NCI-H446 treated with DMSO at 0.1 percent for 48 hours (cell line): ENCODE measurements at regions not wholly inside any gene's neighbourhood (a gene's known extent, or its start where the extent isn't known, plus 50 kb on each side); places are given as distances from the start of the nearest gene placed in this dataset.
A peak's percentile ranks its signal among the peaks of the same experiment; 100 is the strongest.

Experiments used
- DNase-seq: peaks from one replicate; lab custom pipeline; 2025; lab: John Stamatoyannopoulos, UW

DNA sequence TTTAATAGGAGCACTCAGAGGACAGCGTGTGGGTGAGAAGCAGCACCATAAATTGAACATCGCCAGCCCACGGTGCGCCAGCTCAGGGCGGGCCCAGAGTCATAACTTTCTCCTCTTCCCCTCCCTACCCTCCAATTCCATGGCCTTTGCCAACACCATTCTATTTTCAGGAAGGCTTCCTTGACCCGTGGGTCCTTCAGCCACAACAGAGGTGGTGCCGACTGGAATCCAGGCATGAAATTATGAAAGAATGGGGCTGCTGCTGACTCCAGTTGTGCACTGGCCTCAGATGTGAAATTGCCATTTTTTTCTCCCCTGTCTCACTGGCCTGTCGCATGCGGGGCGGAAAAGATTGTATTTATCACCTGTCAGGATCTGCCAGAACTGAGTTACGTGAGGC, 345.9 kb downstream of the MIAT start:
- no peak for DNase-seq

DNA sequence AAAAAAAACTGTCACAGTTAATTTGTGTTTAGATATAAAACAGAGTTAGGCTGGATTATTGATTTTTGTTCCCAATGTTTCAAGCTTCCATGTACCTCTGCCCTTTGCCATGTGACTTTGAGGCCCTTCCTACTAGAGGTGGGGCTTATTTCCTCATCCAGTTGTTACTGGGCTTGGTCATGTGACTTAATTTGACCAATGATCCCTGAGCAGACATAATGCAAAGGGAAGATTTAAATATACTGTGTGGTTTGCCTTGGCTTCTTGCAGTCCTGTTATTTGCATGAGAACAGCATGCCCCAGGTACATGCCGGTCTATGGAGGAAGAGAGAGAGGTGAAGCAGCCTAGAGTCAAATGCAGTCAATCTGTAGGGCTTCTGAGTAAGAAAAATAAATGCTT, 347.0 kb downstream of the MIAT start:
- no peak for DNase-seq

DNA sequence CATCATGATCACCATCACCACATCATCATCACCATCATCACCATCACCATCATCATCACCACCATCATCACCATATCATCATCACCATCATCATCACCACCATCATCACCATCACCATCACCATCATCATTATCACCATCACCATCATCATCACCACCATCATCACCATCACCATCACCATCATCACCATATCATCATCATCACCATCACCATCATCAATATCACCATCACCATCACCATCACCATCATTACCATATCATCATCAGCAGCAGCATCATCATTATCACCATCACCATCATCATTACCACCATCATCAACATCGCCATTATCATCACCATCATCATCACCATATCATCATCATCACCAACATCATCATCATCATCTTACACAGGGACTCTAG, 351.1 kb downstream of the MIAT start:
- DNase-seq: no peak

DNA sequence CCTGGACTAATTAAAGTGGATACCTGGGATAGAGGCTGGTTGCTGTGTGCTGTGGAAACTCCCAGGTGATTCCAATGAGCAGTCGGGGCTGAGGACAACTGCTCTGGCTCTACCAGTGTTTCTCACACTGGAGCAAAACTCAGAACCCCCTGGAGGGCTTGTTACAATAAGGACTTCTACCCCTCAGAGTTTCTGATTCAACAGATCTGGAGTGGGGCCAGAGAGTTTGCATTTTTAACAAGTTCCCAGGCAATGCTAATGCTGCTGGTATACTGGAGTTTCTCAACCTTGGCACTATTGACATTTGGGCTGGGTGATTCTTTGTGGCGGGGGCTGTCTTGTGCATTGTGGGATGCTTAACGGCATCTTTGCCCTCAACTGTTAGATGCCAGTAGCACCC, 353.7 kb downstream of the MIAT start:
- DNase-seq: no peak

DNA sequence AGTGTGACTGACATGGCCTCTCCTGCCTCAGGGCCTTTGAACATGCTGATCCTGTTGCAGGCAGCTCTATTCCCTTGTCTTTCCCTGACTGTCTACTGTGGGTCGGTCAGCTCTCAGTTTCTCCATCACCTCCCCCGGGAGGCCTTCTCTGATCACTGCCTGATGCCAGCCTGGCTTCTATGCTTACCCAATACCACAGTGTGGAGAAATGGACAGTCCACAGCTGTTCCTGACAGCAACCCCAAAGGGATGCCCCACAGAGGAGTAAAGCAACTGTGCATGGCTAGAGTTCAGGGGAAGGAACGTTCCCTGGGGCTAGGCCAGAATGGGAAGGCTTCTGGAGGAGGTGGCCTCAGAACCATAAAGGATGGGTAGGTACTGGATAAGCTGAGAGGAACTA, 354.3 kb downstream of the MIAT start:
- DNase-seq: no peak

DNA sequence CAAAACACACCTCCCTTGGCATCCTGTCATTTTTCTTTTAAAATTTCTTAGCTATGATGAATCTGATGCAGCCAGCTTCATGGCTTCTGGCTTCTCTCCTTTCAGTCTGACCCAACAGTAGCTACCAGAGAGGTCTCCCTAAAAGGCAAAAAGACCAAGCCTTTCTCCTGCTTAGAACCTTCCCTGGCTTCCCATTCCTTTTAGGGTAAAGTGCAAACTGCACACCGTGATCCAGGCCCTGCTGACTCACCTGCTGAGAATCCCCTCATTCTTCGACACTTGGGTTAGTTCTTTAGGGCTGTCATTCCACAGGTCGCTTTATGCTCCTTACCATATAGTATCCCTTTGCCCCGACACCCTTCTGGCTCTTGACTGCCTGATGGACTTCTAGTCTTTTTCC, 362.4 kb downstream of the MIAT start:
- no peak for DNase-seq

DNA sequence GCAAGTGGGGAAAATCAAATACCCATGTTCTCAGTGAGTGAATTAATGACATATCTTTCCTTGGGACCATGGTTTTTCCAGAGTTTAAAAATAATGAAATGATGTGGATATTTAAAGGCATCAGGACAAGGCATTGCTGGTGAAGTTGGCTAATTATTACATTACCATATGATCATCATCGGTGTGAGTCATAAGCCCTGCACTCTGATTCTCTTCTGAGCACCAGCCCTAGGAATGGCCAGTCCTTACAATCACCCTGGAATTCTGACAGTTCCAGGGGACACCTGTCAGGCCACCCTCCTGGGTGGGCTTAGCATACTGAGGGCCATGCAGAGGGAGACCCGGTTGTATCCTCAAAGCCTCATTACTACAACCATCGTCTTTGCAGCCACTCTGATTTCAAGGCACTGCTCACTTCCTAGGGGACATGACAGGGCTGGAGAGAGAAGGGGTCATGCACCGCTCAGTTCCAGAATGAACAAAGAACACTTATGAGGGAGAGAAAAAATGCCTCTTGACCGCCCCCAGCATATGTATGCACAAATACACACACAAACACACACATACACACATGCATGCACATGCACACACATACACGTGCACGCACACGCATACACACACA, 365.0 kb downstream of the MIAT start:
- DNase-seq: no peak

DNA sequence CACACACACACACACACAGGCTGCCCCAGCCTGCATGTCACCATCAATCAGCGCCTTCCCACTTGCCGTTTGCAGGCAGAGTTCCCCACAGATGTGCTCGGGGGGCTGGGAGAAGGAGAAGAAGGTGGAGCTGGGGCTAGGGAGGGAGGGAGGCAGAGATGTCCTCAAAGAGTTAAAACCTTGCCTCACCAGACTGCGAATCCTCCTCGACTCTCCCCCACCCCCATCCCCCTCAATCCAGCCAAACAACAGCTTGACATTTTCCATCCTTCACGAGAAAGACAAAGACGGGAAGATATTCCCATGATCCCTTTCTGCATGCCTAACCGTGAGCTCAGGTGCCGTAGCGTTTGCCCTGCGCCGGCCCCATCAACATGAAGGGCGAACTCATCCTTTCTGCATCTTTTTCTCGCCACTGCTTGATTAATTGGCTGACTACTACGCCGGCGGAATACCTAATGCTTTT, 365.5 kb downstream of the MIAT start:
- DNase-seq: no peak

DNA sequence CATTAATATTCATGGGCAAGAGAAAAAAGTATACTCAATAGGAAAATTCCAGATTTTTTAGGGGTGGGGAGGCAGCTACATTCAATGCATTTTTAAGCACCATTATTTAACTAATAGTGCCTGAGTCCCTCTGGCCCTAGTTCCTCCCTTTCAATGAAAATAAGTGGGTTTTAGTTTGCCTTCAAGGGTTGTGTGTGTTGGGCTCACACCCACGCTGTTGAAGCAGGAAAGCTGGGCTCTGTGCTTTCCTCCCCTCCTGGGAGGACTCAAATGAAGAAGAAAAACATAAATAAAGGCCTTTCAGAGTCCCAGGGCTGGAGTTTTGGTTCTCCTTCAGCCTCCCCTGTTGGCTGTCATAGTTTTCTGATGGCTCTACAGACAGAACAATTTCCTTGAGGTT, 366.2 kb downstream of the MIAT start:
- no peak for DNase-seq

DNA sequence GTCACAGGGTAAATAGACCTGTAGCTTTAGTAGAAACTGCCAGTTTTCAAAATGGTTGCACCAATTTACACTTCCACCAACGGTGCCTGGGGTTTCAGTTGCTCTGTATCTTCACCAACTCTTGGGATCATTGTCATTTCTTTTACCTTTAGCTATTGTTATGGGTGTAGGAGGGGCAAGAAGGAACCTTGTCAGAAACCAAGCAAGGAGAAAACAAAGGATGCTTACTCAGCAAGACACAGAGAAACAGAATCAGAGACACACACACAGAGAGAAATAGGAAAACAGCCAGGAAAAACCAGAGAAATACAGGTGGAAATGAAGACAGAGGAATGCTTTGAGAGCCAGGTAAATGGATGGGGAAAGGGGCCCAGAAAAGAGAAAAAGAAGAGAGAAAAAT, 367.6 kb downstream of the MIAT start:
- DNase-seq: no peak

DNA sequence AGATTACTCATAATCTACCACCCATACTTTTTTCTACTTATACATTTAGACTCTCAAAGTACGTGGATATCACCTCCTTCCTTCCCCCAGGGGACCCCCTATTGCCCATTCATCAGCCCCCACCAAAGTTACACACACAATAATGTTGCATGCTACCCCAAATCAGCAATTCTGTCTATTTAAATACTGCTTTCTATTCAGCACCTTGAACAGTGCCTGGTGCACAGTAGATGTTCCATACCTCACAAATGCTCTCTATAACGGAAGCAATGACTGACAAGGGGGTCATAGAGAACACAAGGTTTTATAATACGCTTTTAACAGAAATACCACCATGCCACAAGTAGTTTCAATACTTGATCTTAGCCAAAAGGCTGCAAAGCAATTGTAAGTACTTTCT, 370.7 kb downstream of the MIAT start:
- DNase-seq: no peak

DNA sequence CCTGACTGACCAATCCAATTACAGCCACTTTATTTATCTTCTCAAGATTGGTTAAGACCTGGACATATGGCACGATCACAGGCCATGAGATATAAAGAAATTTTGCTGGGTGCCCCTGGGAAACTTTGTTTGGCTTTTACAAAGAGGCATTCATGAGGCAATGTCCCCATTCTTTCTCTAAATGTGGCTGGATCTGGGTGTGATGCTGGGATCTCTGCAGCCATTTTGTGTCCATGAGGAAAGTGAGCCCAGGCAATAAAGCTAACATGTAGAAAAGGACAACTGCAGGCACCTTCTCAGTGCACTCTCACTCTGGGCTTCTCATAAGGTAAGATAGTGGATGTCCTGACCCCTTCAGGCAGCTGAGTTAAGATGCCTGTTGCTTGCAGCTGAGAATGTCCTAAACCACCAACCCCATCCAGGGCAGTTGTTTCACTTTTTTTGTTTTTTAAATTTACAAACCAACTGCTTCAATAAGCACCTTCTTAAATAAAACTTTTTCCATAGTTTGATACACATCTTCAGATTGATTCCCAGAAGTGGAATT, 372.3 kb downstream of the MIAT start:
- DNase-seq: no peak

DNA sequence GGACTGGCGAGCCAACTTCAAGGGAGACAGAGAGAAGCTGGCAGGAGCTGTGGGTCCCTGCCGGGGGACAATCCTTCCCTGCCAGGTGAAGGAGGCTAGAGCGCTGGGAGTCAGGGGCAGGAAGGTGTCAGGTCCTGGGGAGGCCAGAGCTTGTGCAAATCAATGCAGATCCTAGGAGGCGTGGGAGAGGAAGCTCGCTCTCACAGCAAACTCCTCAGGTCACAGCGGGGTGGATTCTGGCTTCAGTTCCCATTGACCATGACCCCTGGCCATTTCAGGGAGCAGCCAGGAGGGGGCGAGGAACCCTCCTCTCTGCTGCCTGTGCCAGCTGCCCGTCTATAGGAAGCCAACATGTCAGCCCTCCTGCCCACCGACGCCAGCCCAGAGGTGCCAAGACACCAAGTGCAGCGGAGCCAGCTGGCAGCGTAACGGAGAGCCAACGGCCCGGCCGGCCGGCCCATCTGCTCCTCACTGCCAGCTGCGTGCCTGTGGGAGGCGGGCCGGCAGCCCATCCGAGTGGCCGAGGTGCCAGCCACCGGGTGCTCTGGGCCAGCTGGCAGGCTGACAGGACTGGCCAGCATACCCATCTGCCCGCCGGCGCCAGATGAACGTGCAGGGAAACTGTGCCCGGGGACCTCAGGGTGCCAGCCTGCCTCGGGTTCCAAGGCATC, 374.8 kb downstream of the MIAT start:
- peak; percentile 99 for DNase-seq

DNA sequence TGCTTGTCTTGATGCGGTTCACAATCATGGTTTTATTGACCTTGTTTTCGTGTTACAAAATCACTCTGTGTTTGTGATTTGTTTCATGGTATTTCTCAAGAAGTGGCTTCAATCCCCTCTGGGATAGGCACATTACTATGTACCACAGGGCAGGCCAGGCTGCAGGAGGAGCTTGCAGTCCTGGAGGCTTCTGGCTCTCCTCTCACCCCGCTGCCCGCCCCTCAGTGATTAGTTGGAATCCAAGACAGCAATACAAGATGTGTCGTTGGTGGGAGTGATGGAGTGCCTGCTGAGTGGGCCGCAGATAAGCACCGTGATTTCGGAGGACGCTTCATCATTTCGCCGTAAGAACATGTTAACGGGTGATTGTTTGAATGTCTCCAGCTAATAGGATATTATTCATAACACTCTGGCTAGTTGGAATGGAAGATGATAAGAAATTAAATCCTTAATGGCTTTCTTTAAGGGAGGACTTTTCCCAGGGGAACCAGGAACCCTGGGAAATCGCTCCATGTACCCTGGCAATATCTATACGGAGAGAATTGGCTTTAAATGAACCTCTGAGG, 384.4 kb downstream of the MIAT start:
- DNase-seq: no peak

DNA sequence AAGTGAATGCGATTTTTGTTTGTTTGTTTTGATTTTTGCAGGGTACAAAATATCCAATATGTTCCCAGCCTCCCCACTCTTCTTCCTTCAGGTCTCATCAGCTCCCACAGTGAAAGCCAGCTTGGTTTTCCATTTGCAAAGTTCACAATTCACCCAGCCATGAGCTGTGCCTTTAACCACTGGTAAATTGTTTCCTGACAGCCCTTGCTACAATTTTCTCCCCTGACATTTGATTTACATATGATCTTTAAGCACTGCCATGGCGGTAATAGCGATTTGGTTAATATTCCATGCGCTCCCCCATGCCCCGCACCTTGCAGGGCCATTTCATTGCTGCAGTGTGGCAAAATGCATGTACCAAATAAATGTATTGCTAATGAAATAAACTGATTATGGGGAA, 385.9 kb downstream of the MIAT start:
- no peak for DNase-seq

DNA sequence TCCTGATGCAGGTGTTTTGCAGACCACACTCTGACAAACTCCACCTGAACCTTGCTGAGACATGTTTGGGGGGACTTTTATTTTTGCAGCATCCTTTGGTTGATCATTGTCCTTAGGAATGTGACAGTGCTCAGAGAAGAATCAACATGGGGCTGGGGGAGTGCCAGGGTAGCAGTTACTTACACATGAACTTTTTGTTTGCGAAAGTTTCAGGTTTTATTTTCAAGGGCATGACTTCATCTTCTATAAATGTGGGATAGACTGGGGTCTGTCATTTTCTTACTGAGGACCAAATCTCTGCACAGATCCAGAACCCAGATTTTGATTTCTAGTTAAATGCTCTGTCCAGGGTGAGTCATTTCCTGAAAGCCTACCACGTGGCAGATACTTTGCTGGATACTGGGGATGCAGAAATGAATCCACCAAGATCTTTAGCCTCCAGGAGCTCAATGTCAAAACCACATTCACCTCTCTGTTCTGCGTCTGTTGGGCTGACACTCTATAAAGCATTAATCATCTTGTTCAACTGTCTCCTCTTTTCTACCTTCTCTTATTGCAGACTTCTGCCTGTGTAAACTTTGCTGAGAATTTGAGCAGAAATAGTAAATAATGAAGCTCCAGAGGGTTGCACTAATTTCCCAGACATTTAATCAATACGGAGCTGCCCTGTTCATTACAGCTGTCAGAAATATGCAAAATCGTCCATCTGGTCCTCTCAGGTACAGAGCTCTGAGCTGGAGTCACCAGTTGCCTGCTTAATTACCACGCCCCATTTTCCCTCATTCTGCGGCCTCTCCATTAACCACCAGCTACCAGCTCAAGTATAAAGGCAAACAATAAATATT, 387.9 kb downstream of the MIAT start:
- DNase-seq: peak; percentile 68

DNA sequence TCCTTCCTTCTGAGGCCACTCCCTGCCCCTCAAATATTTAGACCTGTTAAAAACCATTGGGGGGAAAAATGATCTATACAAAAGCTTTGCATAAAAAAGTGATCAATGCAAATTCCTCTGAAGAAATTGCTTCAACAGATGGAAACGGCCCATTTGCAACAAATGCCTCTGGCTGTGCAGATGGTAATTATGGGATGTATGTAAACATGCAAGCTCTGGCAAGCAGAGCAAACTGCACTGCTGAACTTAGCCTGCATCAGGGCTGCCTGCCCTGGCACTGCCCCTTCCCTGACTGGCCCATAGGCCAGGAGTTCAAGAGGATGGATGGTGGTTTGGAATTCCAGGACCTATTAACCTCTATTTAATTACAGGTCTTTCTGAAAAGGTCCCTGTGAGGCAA, 388.7 kb downstream of the MIAT start:
- peak; percentile 70 for DNase-seq

DNA sequence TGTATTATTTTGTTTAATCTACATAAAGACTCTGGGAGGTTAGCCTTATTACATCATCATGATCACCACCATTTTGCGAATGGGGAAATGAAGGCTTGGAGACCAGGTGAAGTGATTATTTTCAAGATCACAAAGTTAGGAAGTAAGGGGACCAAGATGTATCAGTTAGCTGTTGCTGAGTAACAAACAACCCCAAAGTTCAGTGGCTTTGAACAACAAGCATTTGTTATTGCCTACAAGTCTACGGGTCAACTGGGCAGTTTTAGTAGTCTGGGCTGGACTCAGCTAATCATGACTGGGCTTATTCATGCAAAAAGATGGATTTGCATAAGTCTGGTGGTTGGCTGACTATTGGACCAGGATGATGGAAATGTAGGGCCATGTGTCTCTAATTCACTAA, 389.2 kb downstream of the MIAT start:
- no peak for DNase-seq

DNA sequence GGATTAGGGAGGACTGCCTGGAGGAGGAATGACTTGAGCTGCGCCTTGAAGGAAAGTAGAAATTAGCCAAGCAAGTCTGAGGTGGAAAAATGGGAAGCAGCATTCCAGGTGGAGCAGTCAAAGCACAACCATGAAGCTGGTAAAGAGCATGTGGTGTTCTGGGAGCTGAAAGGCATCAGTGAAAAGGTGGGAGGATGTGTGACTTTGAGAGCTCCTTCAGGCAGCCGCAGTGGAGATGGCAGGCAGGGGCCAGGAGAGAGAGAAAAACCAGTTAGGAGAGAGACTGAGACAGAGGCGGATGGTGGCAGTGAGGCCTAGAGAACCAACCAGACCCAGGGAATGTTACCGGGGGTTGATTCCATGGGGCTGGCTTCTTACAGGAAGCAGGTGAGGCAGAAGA, 393.4 kb downstream of the MIAT start:
- no peak for DNase-seq

DNA sequence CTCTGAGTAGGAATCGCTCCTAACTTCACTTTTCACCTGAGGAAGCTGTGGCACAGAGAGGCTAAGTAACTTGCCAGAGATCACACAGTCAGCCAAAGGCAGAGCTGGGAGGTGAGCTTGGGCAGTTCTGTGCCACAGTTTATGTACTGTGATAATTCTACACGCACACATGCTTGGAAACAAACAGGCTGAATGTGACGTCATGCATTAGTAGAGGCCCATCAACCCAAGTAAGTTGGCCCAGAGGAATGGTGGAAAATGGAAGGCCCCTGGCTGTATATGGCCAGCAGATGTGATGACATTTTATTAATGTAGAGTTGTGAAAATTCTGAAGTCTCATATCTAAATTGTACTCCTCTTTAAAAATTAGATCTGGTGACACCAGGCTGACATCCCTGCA, 394.0 kb downstream of the MIAT start:
- no peak for DNase-seq

DNA sequence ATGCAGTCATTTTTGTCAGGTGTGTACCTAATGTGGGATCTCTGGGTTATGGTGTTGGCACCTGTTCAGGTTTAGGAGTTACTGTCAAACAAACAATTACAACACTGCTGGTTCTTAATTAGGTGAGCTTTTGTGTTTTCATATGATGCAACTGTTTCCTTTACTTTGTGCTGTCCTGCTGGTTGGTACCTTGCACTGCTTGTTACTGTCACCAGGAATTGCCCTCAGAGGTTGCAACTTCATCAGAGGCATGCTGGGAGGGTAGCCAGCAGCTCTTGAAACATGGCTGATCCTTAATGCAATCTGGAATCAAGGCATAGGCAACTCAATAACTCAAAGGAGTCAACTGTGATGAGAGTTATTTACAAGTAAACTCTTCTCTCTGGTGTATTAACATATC, 400.3 kb downstream of the MIAT start:
- DNase-seq: no peak

DNA sequence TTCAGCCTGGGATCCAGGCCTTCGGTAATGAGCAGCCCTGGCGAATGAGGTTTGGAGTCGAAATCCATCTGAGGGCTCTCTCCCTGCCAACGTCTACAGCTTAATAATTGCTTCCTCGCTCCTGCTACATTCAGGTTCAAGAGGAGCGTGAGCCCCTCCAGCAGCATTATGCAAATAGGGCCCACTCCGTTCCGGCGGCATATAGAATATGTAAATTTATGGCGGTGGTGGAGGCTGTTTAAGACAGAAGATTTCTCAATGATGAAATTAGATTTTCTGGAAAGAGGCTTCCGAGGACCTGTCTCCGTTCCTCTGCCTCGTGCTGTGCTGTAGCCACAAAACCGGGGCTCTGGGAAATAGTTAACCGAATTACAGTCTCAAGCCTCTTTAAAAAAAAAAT, 402.8 kb downstream of the MIAT start:
- DNase-seq: no peak

DNA sequence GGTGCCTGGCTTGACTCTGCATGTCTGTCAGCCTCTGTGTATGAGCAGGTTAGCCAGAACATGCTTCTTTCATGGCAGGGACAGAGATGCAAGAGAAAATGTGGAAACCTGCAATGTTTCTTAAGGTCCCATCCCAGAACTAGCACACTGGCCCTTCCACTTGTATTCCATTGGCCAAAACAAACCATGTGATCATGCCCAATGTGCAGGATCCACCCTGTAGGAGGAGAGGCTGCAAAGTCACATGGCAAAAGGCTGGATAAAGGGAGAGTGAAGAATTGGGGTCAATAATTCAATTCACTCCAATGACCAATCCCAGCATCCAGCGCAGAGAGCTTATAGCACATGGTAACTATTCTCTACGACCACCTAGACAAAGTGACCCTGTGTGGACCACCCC, 405.5 kb downstream of the MIAT start:
- no peak for DNase-seq
